Osteoblast (primary cell): ENCODE measurements at regions not wholly inside any gene's neighbourhood (a gene's known extent, or its start where the extent isn't known, plus 50 kb on each side); places are given as distances from the start of the nearest gene placed in this dataset.

Experiments used
- DNase-seq: peaks from one replicate; pipeline ENCODE4 v3.0.0; 2011; ENCODE audit warnings: low spot score, mixed read lengths; ENCODE audit not compliant: insufficient read length; ENCODE audit errors: missing footprints
- H2AFZ ChIP-seq: 2 replicates; pipeline ENCODE4 v1.6.0; 2011; ENCODE audit warnings: mild to moderate bottlenecking, low read length
- H3K27ac ChIP-seq: 2 replicates; pipeline ENCODE4 v1.5.1; 2011; ENCODE audit warnings: mild to moderate bottlenecking, low read depth, low read length, moderate library complexity
- H3K27me3 ChIP-seq: 2 replicates; pipeline ENCODE4 v1.6.0; 2012; ENCODE audit warnings: mild to moderate bottlenecking, control low read depth, inconsistent platforms, low read length, moderate library complexity; ENCODE audit not compliant: insufficient read depth
- H3K36me3 ChIP-seq: 2 replicates; pipeline ENCODE4 v1.5.1; 2011; ENCODE audit warnings: mild to moderate bottlenecking, low read length, control low read depth, moderate library complexity; ENCODE audit not compliant: insufficient read depth
- H3K4me1 ChIP-seq: 2 replicates; pipeline ENCODE4 v1.5.1; 2011; ENCODE audit warnings: mild to moderate bottlenecking, low read length, control low read depth, moderate library complexity; ENCODE audit not compliant: insufficient read depth
- H3K4me2 ChIP-seq: 2 replicates; pipeline ENCODE4 v1.6.0; 2011; ENCODE audit warnings: mild to moderate bottlenecking, low read length; ENCODE audit not compliant: insufficient read depth
- H3K4me3 ChIP-seq: fragments of 200-600 bp; sonication (generic); 3 replicates; pipeline ENCODE4 v1.5.1; 2012; ENCODE audit warnings: mild to moderate bottlenecking, low read length, inconsistent platforms; ENCODE audit not compliant: insufficient read depth
- H3K79me2 ChIP-seq: 2 replicates; pipeline ENCODE4 v1.6.0; 2012; ENCODE audit warnings: mild to moderate bottlenecking, low read length, control low read depth, inconsistent platforms; ENCODE audit not compliant: insufficient read depth
- H3K9me3 ChIP-seq: 2 replicates; pipeline ENCODE4 v1.5.1; 2011; ENCODE audit warnings: low read depth, low read length, control low read depth
- H4K20me1 ChIP-seq: 2 replicates; pipeline ENCODE4 v1.6.0; 2012; ENCODE audit warnings: mild to moderate bottlenecking, low read length, control low read depth; ENCODE audit not compliant: insufficient read depth
- CTCF ChIP-seq: IDR thresholded peaks from 2 replicates; pipeline ENCODE4 v1.5.1; 2011; ENCODE audit warnings: mild to moderate bottlenecking, low read depth, low read length, moderate library complexity; ENCODE audit errors: extremely low read depth

GRCh38 chr22:48753752-48754517 lies 1073.7 kb downstream of the BRD1 start:
- Histone ChIP-seq H3K79me2 (no peaks in the 10 kb centered on the region), H2AFZ (no peak overlapping the region), H4K20me1 (no peaks in the 10 kb centered on the region), H3K4me3 (no peak overlapping the region), H3K4me2 (no peak overlapping the region), H3K27me3 (no peaks in the 10 kb centered on the region), H3K9me3 (no peaks in the 10 kb centered on the region), H3K36me3 (no peaks in the 10 kb centered on the region), H3K4me1 (no peaks in the 10 kb centered on the region), H3K27ac (no peak overlapping the region)
- DNase-seq = no peak
- no peak for TF ChIP-seq CTCF

- no peaks in the 10 kb centered on the region for H3K79me2 ChIP-seq
- TF ChIP-seq CTCF = no peak
- H3K27me3 ChIP-seq = no peaks in the 10 kb centered on the region
- no peak overlapping the region for H2AFZ ChIP-seq
- no peak overlapping the region for H3K27ac ChIP-seq
- no peaks in the 10 kb centered on the region for H4K20me1 ChIP-seq
- H3K4me3 ChIP-seq = no peak overlapping the region
- H3K4me1 ChIP-seq = no peaks in the 10 kb centered on the region
- no peaks in the 10 kb centered on the region for H3K9me3 ChIP-seq
- H3K4me2 ChIP-seq = no peak overlapping the region
- no peaks in the 10 kb centered on the region for H3K36me3 ChIP-seq
- DNase-seq = peak; percentile 69
Measured at GRCh38 chr22:48753381-48753730, 1074.3 kb downstream of the BRD1 start.

GRCh38 chr22:48752451-48753380 lies 1075.0 kb downstream of the BRD1 start:
- no peaks in the 10 kb centered on the region for H3K9me3 ChIP-seq
- TF ChIP-seq CTCF = no peak
- H4K20me1 ChIP-seq = no peaks in the 10 kb centered on the region
- no peaks in the 10 kb centered on the region for H3K4me1 ChIP-seq
- no peak overlapping the region for H3K4me2 ChIP-seq
- H3K27me3 ChIP-seq = no peaks in the 10 kb centered on the region
- no peaks in the 10 kb centered on the region for H3K36me3 ChIP-seq
- no peak overlapping the region for H3K27ac ChIP-seq
- H2AFZ ChIP-seq = no peak overlapping the region
- H3K79me2 ChIP-seq = no peaks in the 10 kb centered on the region
- H3K4me3 ChIP-seq = no peak overlapping the region
- DNase-seq = peak; percentile 78
